Activated B cell treated with CpG ODN at 0.5 μM for 24 hours (primary cell): ENCODE measurements at regions not wholly inside any gene's neighbourhood (a gene's known extent, or its start where the extent isn't known, plus 50 kb on each side); places are given as distances from the start of the nearest gene placed in this dataset.

Experiments used
- ATAC-seq: fragments of 200-7000 bp; cut with Tn5 transposase; one replicate; pipeline ENCODE4 v1.10.0; 2021; ENCODE audit warnings: low read depth, mild to moderate bottlenecking, moderate library complexity
- CTCF ChIA-PET: fragments of 350-600 bp; sonication (Branson Sonifier 250); formaldehyde crosslinking; loops from one replicate; lab custom pipeline; 2021; ENCODE audit warnings: antibody characterized with exemption; lab: Charles Lee
- POLR2A ChIA-PET: fragments of 350-600 bp; sonication (Branson Sonifier 250); formaldehyde crosslinking; loops from one replicate; lab custom pipeline; 2021; ENCODE audit warnings: antibody characterized with exemption; lab: Charles Lee
- DNase-seq: peaks from one replicate; pipeline ENCODE4 v3.0.0; 2022
- H3K27ac Mint-ChIP-seq: one replicate; pipeline ENCODE4 v1.8.0; 2020; ENCODE audit warnings: mixed read lengths
- H3K27me3 Mint-ChIP-seq: one replicate; pipeline ENCODE4 v1.8.0; 2021; ENCODE audit warnings: mixed read lengths
- H3K36me3 Mint-ChIP-seq: one replicate; pipeline ENCODE4 v1.8.0; 2021; ENCODE audit warnings: low read depth, mixed read lengths
- H3K4me1 Mint-ChIP-seq: one replicate; pipeline ENCODE4 v1.8.0; 2021; ENCODE audit warnings: mixed read lengths
- H3K4me3 Mint-ChIP-seq: one replicate; pipeline ENCODE4 v1.8.0; 2020; ENCODE audit warnings: mild to moderate bottlenecking, mixed read lengths
- H3K9me3 Mint-ChIP-seq: one replicate; pipeline ENCODE4 v1.8.0; 2020; ENCODE audit warnings: mixed read lengths
- CTCF ChIP-seq: fragments of 200-600 bp; IDR thresholded peaks from one replicate; pipeline ENCODE4 v1.8.0; 2022; ENCODE audit warnings: antibody characterized with exemption, mild to moderate bottlenecking
- intact Hi-C: fragments of 100-400 bp; cut with micrococcal nuclease; formaldehyde crosslinking; loops from one replicate; pipeline ENCODE4 v1.15.1; 2024

DNA sequence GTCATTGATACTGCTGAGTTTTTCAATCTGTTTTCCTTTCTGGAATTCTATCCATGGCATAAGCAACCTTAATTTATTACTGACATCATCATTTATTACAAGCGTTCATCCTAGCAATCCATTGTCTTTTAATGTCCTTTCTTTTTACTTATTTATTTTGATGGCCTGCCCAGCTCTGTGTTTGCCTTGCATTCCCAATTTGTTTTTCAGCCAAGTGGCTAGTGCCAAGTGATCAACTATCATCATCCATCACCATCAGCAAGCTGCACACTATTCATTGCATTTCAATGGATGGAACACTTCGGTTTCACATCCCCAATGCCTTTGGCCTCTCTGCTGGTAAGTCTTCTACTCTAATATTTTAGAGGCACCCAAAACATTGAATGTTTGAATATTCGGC lies 831.7 kb upstream of the EPHA5 start:
- H3K36me3 Mint-ChIP-seq = no peaks in the 10 kb centered on the region
- intact Hi-C loops = no loop called here
- no peak overlapping the region for H3K27ac Mint-ChIP-seq
- DNase-seq (no peak), ATAC-seq (no peak)
- peaks cover 2% of the 10 kb centered on the region for H3K9me3 Mint-ChIP-seq
- no peaks in the 10 kb centered on the region for H3K27me3 Mint-ChIP-seq
- CTCF ChIA-PET = no interaction called here
- no peaks in the 10 kb centered on the region for H3K4me1 Mint-ChIP-seq
- POLR2A ChIA-PET = no interaction called here
- no peak for TF ChIP-seq CTCF
- H3K4me3 Mint-ChIP-seq = no peak overlapping the region

- intact Hi-C loops = no loop called here
- ATAC-seq (no peak), DNase-seq (no peak)
- no peak for TF ChIP-seq CTCF
- Mint-ChIP-seq H3K27me3 (no peaks in the 10 kb centered on the region), H3K27ac (no peak overlapping the region), H3K4me3 (no peak overlapping the region), H3K4me1 (no peaks in the 10 kb centered on the region), H3K36me3 (no peaks in the 10 kb centered on the region), H3K9me3 (no peaks in the 10 kb centered on the region)
- ChIA-PET POLR2A (no interaction called here), CTCF (no interaction called here)
Measured at GRCh38 chr4:66490729-66491128, 820.4 kb upstream of the EPHA5 start.

- intact Hi-C loops = no loop called here
- no peak overlapping the region for H3K27ac Mint-ChIP-seq
- no peak for TF ChIP-seq CTCF
- no peak for ATAC-seq
- DNase-seq = no peak
- POLR2A ChIA-PET = no interaction called here
- no peak overlapping the region for H3K4me3 Mint-ChIP-seq
- no peaks in the 10 kb centered on the region for H3K4me1 Mint-ChIP-seq
- H3K9me3 Mint-ChIP-seq = no peaks in the 10 kb centered on the region
- no peaks in the 10 kb centered on the region for H3K27me3 Mint-ChIP-seq
- no peaks in the 10 kb centered on the region for H3K36me3 Mint-ChIP-seq
- CTCF ChIA-PET = no interaction called here
Measured at GRCh38 chr4:66489783-66490452, 819.6 kb upstream of the EPHA5 start.

- no peak overlapping the region for H3K27ac Mint-ChIP-seq
- H3K27me3 Mint-ChIP-seq = no peaks in the 10 kb centered on the region
- no peak for ATAC-seq
- ChIA-PET POLR2A (no interaction called here), CTCF (no interaction called here)
- no peaks in the 10 kb centered on the region for H3K36me3 Mint-ChIP-seq
- H3K9me3 Mint-ChIP-seq = no peaks in the 10 kb centered on the region
- no peak for TF ChIP-seq CTCF
- no peaks in the 10 kb centered on the region for H3K4me1 Mint-ChIP-seq
- H3K4me3 Mint-ChIP-seq = no peak overlapping the region
- intact Hi-C loops = no loop called here
- DNase-seq = no peak
Measured at GRCh38 chr4:66489370-66489769, 819.1 kb upstream of the EPHA5 start.

DNA sequence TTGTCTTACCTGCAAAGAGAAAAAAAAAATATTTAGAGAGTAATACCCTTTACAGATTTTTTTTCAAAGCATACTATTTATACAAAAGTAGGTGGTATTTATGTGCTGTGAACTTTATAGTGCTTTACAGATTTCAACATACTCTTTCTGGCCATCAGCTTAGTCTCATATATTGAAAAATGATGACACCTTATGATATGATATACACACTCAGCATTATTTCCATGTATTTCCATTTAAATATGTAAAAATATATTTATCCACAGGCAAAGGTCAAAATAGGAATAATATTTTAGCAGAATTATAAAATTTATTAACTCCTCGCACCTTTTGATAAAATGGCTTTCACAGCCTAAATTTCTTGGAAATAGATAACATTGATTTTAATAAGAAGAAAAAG lies 815.8 kb upstream of the EPHA5 start:
- ChIA-PET CTCF (no interaction called here), POLR2A (no interaction called here)
- no peaks in the 10 kb centered on the region for H3K27me3 Mint-ChIP-seq
- no peak overlapping the region for H3K27ac Mint-ChIP-seq
- DNase-seq = no peak
- no peaks in the 10 kb centered on the region for H3K4me1 Mint-ChIP-seq
- H3K9me3 Mint-ChIP-seq = no peaks in the 10 kb centered on the region
- intact Hi-C loops = no loop called here
- H3K36me3 Mint-ChIP-seq = no peaks in the 10 kb centered on the region
- no peak for ATAC-seq
- no peak for TF ChIP-seq CTCF
- no peak overlapping the region for H3K4me3 Mint-ChIP-seq
